ENCODE measurements at regions not wholly inside any gene's neighbourhood (a gene's known extent, or its start where the extent isn't known, plus 50 kb on each side); places are given as distances from the start of the nearest gene placed in this dataset.
"Not testable (repeated sequence)": the region's sequence is repeated elsewhere in the genome, so short reads cannot be mapped to it uniquely, and the experiment has no call there.

- in situ Hi-C loops (cut with HindIII; ENCODE audit: low pct_unique_long_range_greater_than_20kb, low sequenced_read_pairs): no loop called here
- no peak for DNase-seq (ENCODE audit: low read depth, low spot score)
Observed at GRCh38 chr6:134675110-134676054, 274.5 kb downstream of the ALDH8A1 start.

GRCh38 chr6:134674562-134674961 is 275.3 kb downstream of the ALDH8A1 start:
- in situ Hi-C loops (cut with HindIII; ENCODE audit: low pct_unique_long_range_greater_than_20kb, low sequenced_read_pairs): no loop called here
- no peak for DNase-seq (ENCODE audit: low read depth, low spot score)

GRCh38 chr6:134669485-134669884 is 280.4 kb downstream of the ALDH8A1 start:
- DNase-seq (ENCODE audit: low read depth, low spot score): no peak
- in situ Hi-C loops (cut with HindIII; ENCODE audit: low pct_unique_long_range_greater_than_20kb, low sequenced_read_pairs): no loop called here

GRCh38 chr6:134667111-134667510 is 282.8 kb downstream of the ALDH8A1 start:
- DNase-seq (ENCODE audit: low read depth, low spot score): no peak
- in situ Hi-C loops (cut with HindIII; ENCODE audit: low pct_unique_long_range_greater_than_20kb, low sequenced_read_pairs): no loop called here

DNA sequence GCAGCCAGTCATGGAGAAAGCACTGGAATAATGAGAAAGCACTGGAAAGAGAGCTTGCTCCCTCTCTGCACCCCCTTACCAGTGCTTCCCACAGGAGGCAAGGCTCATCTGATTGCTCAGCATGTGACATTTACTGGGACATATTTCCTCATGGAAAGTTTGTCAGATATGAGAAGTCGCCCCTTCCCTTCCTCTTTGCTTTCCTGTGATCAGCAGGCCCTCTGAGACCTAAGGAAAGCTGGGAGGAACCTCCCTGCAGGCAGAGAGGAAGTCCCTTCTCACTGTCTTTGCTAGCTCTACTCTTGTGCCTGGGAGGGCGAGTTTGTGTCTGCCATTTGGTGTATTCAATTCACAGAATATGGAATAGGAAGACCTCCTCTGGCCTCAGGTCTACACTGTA is 283.8 kb downstream of the ALDH8A1 start:
- in situ Hi-C loops (cut with HindIII; ENCODE audit: low pct_unique_long_range_greater_than_20kb, low sequenced_read_pairs): no loop called here
- no peak for DNase-seq (ENCODE audit: low read depth, low spot score)

- in situ Hi-C loops (cut with HindIII; ENCODE audit: low pct_unique_long_range_greater_than_20kb, low sequenced_read_pairs): no loop called here
- DNase-seq (ENCODE audit: low read depth, low spot score): no peak
Observed at GRCh38 chr6:134665029-134665723, 284.7 kb downstream of the ALDH8A1 start.

- in situ Hi-C loops (cut with HindIII; ENCODE audit: low pct_unique_long_range_greater_than_20kb, low sequenced_read_pairs): no loop called here
- no peak for DNase-seq (ENCODE audit: low read depth, low spot score)
Observed at GRCh38 chr6:134663800-134664535, 285.9 kb downstream of the ALDH8A1 start.

DNA sequence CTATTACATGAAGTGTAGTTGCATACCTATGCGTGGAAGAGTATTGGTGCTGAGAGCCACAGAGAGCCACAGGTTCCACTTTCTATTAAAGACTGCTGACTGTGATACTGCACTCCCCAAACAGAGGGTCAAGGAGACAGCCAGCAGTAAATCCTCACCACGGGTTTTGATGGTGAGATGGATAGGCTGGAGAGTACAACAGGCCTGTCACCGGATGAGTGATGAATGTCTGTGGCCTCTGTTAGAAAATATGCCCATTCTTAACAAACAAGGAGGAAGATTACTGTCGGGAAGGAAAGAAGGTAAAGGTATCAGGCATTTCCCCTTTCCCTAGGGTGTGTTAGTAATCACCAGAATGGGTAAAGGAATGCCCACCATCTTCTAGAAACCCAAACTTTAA is 286.5 kb downstream of the ALDH8A1 start:
- in situ Hi-C loops (cut with HindIII; ENCODE audit: low pct_unique_long_range_greater_than_20kb, low sequenced_read_pairs): no loop called here
- DNase-seq (ENCODE audit: low read depth, low spot score): no peak

- in situ Hi-C loops (cut with HindIII; ENCODE audit: low pct_unique_long_range_greater_than_20kb, low sequenced_read_pairs): no loop called here
- no peak for DNase-seq (ENCODE audit: low read depth, low spot score)
Observed at GRCh38 chr6:134662077-134662700, 287.7 kb downstream of the ALDH8A1 start.

DNA sequence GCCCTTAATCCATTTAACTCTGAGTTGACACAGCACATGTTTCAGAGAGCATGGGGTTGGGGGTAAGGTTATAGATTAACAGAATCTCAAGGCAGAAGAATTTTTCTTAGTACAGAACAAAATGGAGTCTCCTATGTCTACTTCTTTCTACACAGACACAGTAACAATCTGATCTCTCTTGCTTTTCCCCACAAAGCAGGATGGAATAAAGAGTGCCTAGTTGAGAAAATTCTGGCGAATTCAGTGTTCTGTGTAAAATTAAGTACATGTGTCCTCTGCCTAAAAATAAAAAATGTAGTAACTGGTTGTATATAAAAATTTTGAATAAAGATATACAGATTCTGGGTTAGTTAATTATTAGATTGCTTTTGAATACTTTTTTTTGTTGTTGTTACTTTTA is 290.0 kb downstream of the ALDH8A1 start:
- in situ Hi-C loops (cut with HindIII; ENCODE audit: low pct_unique_long_range_greater_than_20kb, low sequenced_read_pairs); DNase-seq (ENCODE audit: low read depth, low spot score): not testable (repeated sequence)

DNA sequence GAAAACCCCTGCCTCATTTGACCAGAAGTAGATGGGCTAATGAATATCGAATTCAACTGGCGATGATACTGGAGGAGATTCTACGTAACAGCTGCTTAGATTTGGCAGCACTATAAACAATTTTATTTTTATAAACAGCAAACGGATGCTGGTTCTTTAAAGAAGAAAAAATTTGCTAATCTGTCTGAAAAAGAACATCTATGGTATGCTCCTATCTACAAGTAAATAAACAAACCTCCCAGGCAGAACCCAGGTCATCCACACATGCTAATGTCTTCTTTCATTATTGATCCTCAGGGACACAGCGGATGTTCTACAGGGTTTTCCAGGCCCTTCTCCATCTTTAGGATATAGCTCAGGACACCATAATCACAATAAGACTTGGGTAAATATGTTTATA is 291.3 kb downstream of the ALDH8A1 start:
- in situ Hi-C loops (cut with HindIII; ENCODE audit: low pct_unique_long_range_greater_than_20kb, low sequenced_read_pairs): no loop called here
- no peak for DNase-seq (ENCODE audit: low read depth, low spot score)

DNA sequence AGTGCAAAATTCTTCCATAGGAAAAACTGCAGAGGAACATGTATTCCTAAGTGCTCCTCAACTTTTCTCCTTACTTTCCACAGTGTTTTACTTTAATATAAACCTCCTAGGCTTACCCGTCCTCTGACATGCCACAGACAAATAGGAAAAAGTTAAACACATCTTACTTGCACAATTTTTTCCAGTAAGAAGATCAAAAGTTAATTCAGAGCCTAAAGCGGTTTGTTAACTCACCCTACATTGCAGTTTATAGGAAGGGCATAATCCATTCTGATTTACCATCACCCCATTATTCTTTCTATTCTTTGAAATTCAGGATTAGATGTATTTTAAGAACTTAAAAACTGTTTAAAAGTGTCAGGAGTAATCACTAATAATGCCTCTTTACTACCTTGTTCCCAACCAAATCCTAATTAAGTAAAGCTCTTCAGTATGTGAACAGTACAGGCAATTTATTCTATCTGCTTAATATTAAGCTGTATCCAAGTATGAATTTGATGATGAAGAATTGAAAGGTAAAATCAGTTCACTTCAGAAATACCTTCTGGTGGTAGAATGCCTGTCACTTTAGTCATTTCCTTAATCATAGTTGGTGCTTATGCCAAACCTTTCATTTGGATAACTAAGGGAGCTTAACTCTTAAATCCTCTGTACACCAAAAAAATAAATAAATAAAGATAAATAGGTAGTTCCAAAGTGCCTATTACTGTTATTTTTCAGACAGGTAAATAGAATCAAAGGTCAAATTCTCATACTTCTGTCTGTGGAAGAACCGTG is 292.0 kb downstream of the ALDH8A1 start:
- in situ Hi-C loops (cut with HindIII; ENCODE audit: low pct_unique_long_range_greater_than_20kb, low sequenced_read_pairs): no loop called here
- DNase-seq (ENCODE audit: low read depth, low spot score): no peak

DNA sequence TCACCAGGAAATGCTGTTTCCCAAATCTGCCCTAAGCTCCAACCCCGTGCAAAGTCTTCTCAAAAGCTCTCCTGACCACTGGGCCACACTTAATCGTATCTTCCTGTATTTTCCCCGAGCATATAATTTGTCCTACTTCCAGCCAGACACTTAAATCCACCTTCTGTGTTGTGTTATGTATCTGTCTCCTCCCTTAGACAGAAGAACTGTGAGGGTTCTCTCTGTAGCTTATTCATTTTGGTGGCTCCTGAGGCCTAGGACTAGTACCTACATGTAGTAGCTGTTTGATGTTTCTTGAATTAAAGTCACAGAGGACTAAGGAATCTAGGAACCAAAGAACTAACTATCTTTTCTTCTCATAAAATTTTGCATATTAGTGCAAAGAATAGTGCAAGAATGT is 292.6 kb downstream of the ALDH8A1 start:
- no peak for DNase-seq (ENCODE audit: low read depth, low spot score)
- in situ Hi-C loops (cut with HindIII; ENCODE audit: low pct_unique_long_range_greater_than_20kb, low sequenced_read_pairs): no loop called here

DNA sequence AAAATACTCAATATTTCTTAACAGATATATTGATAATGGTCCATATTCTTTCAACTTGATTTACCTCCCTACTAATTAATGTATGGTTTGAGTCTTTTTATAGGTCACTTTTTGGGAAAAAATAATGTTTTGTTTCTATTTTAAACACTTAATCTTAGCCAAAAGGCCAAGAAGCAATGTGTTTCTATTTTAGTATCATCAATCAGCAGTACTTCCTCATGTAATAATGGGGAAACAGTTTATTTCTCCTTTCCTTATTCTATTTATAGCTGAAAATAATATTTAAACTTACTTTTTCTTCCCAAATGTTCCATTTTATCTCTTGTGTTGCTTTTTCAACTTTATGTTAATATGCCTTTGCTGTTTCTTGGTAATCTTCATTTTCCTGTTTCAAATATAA is 295.1 kb downstream of the ALDH8A1 start:
- in situ Hi-C loops (cut with HindIII; ENCODE audit: low pct_unique_long_range_greater_than_20kb, low sequenced_read_pairs): no loop called here
- DNase-seq (ENCODE audit: low read depth, low spot score): no peak

DNA sequence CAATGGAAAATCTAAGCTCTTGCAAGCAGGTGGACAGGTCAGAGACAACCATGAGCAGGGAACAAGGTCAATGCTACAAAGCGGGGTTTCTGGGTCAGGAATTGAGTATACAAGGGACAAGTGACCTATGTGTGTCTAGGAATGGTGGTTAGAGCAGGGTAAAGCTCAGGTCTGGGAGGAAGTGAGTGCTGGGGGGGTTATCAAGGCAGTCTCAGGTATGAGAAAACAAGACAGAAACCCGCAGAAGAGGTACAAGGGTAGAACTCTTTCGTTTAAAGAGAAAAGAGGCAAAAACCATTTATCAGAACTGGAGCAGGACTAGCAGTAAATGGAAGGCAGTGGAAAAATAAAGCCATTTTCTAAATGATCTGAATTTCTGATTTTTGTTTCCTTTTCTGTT is 298.4 kb downstream of the ALDH8A1 start:
- DNase-seq (ENCODE audit: low read depth, low spot score): no peak
- in situ Hi-C loops (cut with HindIII; ENCODE audit: low pct_unique_long_range_greater_than_20kb, low sequenced_read_pairs): no loop called here

DNA sequence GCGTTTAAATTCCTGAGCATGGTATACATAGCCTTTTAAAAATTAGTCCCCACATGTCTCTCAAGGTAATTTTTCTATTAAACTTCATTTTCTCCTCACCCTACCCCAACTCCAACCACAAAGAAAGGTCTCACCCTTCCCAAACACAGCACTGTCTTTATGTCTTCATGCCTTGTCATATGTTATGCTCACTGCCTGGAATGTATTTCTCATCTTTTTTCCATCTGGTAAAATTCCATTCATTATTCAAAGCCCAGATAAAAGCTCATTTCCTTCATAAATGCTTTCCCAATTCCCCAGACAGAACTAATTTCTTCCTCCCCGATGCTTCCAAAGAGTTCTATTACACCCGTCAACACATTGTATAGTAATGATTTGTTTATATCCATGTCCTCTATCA is 302.0 kb downstream of the ALDH8A1 start:
- no peak for DNase-seq (ENCODE audit: low read depth, low spot score)
- in situ Hi-C loops (cut with HindIII; ENCODE audit: low pct_unique_long_range_greater_than_20kb, low sequenced_read_pairs): no loop called here

GRCh38 chr6:134642819-134643218 is 307.1 kb downstream of the ALDH8A1 start:
- DNase-seq (ENCODE audit: low read depth, low spot score): no peak
- in situ Hi-C loops (cut with HindIII; ENCODE audit: low pct_unique_long_range_greater_than_20kb, low sequenced_read_pairs): no loop called here

All from SK-MEL-5 (cell line).